ENCODE measurements at regions not wholly inside any gene's neighbourhood (a gene's known extent, or its start where the extent isn't known, plus 50 kb on each side); places are given as distances from the start of the nearest gene placed in this dataset.

- H3K4me3 ChIP-seq (ENCODE audit: low read depth, low read length): no peak overlapping the region
- in situ Hi-C loops (cut with HindIII; ENCODE audit: low sequenced_read_pairs): no loop called here
Observed at GRCh38 chr20:11377761-11378160, 539.9 kb upstream of the BTBD3 start.

GRCh38 chr20:11378252-11378651 lies 539.4 kb upstream of the BTBD3 start:
- no peak for DNase-seq (ENCODE audit: low read depth, low spot score)
- in situ Hi-C loops (cut with HindIII; ENCODE audit: low sequenced_read_pairs): no loop called here
- TF ChIP-seq, protein P1, sequence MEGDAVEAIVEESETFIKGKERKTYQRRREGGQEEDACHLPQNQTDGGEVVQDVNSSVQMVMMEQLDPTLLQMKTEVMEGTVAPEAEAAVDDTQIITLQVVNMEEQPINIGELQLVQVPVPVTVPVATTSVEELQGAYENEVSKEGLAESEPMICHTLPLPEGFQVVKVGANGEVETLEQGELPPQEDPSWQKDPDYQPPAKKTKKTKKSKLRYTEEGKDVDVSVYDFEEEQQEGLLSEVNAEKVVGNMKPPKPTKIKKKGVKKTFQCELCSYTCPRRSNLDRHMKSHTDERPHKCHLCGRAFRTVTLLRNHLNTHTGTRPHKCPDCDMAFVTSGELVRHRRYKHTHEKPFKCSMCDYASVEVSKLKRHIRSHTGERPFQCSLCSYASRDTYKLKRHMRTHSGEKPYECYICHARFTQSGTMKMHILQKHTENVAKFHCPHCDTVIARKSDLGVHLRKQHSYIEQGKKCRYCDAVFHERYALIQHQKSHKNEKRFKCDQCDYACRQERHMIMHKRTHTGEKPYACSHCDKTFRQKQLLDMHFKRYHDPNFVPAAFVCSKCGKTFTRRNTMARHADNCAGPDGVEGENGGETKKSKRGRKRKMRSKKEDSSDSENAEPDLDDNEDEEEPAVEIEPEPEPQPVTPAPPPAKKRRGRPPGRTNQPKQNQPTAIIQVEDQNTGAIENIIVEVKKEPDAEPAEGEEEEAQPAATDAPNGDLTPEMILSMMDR (IDR thresholded peaks at IDR 0.05; ENCODE audit: low read depth, low read length): no peak
- no peak overlapping the region for H3K4me3 ChIP-seq (ENCODE audit: low read depth, low read length)

More at GRCh38 chr20:11377761-11378160, 539.9 kb upstream of the BTBD3 start:
- DNase-seq (ENCODE audit: low read depth, low spot score): no peak
- TF ChIP-seq, protein P1 (IDR thresholded peaks at IDR 0.05; ENCODE audit: low read depth, low read length): no peak

DNA sequence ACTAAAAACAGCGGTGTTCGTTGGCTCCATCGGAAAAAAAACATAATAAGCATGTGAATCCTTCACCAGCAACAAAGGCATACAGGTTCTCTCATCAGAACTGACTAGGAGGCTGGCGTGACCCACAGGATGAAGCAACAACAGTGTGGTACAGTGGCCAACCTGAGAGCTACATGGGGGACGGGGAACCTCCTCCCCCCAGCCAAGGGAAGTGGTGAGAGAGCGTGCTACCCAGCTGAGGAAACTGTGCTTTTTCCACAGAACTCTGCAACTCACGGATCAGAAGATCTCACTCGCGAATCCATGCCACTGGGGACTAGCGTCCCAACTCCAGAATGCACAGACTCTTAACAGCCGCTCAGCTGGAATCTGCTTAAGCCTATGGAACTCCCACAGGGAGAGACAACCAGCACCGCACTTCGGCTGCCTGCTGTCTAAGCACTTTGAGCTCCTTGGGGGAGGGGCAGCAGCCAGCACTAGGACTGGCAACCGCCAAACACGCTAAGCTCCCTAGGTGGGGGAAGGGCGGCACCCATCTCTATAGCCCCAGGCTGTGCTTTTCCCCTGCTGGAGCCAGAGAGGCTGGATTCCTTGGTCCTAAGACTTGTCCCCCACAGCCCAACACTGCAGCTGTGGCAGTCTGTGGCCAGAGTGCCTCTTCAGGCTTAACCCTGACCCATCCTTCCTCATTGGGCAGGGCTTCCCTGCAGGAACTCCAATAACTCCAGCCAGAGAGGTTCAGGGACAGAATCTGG lies 538.3 kb upstream of the BTBD3 start:
- DNase-seq (ENCODE audit: low read depth, low spot score): no peak
- TF ChIP-seq, protein P1 (IDR thresholded peaks at IDR 0.05; ENCODE audit: low read depth, low read length): no peak
- no peak overlapping the region for H3K4me3 ChIP-seq (ENCODE audit: low read depth, low read length)
- in situ Hi-C loops (cut with HindIII; ENCODE audit: low sequenced_read_pairs): no loop called here

GRCh38 chr20:11380283-11380682 lies 537.4 kb upstream of the BTBD3 start:
- TF ChIP-seq, protein P1 (IDR thresholded peaks at IDR 0.05; ENCODE audit: low read depth, low read length): no peak
- DNase-seq (ENCODE audit: low read depth, low spot score): no peak
- in situ Hi-C loops (cut with HindIII; ENCODE audit: low sequenced_read_pairs): no loop called here
- H3K4me3 ChIP-seq (ENCODE audit: low read depth, low read length): no peak overlapping the region

DNA sequence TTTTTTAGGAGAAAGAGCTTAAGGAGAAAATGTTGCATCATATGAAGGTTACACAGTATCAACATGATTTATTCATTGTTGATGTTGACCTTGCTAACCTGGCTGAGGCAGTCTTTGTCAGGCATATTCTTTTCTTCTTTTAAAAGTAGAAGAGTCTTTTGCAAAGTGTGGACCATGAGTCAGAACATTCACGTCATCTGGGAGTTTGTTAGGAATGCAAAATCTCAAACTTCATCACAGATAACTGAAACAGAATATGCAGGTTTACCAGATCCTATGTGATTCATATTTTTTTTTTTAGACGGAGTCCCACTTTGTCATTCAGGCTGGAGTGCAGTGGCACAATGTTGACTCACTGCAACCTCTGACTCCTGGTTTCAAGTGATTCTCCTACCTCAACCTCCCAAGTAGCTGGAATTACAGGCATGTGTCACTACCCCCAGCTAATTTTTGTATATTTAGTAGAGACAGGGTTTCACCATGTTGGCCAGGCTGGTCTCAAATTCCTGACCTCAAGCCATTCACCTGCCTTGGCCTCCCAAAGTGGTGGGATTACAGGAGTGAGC lies 530.4 kb upstream of the BTBD3 start:
- TF ChIP-seq, protein P1 (IDR thresholded peaks at IDR 0.05; ENCODE audit: low read depth, low read length): no peak
- DNase-seq (ENCODE audit: low read depth, low spot score): peak; percentile 88
- in situ Hi-C loops (cut with HindIII; ENCODE audit: low sequenced_read_pairs): no loop called here

GRCh38 chr20:11389186-11389585 lies 528.5 kb upstream of the BTBD3 start:
- TF ChIP-seq, protein P1 (IDR thresholded peaks at IDR 0.05; ENCODE audit: low read depth, low read length): no peak
- no peak for DNase-seq (ENCODE audit: low read depth, low spot score)
- in situ Hi-C loops (cut with HindIII; ENCODE audit: low sequenced_read_pairs): no loop called here
- no peak overlapping the region for H3K4me3 ChIP-seq (ENCODE audit: low read depth, low read length)

More for the DNA sequence above, 530.4 kb upstream of the BTBD3 start:
- H3K4me3 ChIP-seq (ENCODE audit: low read depth, low read length): no peak overlapping the region

All from astrocyte of the spinal cord (primary cell).